DMS114 treated with DMSO at 0.1 percent for 48 hours (cell line): ENCODE measurements at regions not wholly inside any gene's neighbourhood (a gene's known extent, or its start where the extent isn't known, plus 50 kb on each side); places are given as distances from the start of the nearest gene placed in this dataset.

Experiments used
- DNase-seq: peaks from one replicate; lab custom pipeline; 2025; ENCODE audit not compliant: unreplicated experiment; lab: John Stamatoyannopoulos, UW

- no peak for DNase-seq
Observed at GRCh38 chr2:82875858-82876257, 1583.2 kb downstream of the SUCLG1 start.

DNA sequence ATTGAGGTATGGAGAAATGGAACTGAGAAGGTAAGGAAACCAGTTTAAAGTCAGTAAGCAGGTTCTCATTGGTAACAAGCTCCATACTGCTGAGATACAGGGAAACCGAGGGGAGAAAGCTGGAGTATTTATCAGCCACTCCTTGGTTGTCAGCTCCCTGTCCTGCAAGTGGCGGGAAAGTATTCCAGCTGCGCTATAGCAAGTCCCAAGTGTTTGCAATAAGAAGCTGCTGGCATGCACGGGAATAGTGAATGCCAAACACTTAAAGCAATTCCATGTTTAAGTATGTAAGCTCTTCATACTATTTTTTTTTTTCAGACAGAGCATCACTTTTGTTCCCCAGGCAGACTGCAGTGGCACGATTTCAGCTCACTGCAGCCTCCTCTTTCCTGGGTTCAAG, 1601.1 kb downstream of the SUCLG1 start:
- no peak for DNase-seq

DNA sequence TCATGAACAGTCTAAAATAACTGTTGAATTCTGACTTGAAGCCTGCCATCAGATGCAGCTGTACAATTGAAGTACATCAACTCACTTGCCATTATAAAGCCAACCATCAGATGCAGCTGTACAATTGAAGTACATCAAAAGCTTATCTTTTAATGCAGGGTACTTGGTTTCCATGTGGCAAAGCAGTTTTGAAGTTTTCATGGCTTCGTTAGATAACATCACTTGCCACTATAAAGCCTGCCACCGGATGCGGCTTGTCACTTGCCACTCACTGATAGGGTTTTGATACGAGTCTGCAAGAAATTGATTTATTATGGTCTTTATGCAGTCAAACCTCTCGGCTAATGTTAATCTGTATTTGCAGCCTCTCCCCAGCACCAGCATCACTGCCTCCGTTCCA, 1605.8 kb downstream of the SUCLG1 start:
- no peak for DNase-seq

DNA sequence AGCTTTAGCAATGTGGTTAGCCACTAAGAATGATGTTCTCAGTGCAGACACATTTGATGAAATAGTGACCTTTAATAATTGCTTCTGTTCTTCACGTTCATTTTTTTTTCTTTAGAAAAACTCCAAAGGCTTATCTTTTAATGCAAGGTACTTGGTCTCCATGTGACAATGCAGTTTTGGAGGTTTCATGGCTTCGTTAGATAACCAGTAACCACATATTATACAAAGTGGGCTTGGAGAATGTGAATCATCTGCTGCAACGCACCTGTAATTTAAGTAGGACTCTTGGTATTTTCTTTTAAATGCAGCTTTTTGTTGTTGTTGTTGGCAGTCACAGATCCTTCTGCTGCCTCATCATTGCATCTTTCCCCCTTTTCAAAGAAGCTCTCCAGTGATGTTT, 1606.3 kb downstream of the SUCLG1 start:
- no peak for DNase-seq

GRCh38 chr2:82848285-82848684, 1610.8 kb downstream of the SUCLG1 start:
- no peak for DNase-seq

DNA sequence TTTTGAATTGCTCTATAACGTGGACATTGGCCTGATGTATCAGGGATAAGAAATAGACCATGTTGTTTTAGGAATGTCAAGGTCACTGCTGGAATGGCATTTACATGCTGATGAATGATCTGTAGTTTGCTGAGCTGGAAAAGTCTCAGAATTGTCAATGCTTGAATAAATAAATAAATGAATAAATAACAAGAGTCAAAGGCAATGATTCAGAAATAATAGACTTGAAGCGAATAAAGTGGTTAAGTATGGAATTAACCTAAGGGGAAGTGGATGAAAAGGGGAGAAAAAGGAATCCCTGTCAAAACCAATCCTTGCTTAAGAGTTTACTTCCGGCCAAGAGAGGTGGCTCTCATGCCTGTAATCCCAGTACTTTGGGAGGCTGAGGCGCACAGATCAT, 1620.0 kb downstream of the SUCLG1 start:
- DNase-seq, result no peak

DNA sequence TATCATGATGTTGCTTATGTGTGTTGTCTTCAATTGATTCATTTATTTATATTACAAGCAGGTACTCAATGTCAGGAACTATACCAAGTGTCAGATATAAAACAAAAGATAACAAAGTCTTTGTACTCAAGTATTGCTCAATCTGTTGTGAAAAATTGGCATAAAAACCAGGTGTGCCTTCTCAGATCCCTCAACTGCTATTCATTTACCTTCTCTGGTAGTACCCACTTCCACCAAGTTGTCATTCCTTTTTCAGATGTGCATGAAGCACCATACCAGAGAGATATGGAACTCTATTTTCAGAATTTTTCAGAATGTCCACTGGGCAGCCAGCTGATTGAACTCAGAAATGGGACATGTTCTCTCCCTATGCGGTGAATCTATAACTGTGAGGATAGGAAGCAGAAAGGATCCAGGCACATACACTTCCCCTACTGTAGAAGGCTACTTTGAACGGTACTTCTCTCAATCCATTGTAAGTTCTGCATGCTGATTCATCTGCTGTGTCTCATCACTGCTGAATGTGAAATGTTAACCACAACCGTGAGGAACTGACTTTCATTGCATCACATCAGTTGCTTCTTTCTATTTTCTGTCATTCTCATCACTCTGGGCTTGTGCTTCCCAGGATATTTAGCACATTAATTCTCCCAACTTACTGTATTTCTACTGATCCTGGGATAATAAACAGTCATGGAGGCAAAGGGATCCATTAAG, 1621.3 kb downstream of the SUCLG1 start:
- DNase-seq, result no peak

DNA sequence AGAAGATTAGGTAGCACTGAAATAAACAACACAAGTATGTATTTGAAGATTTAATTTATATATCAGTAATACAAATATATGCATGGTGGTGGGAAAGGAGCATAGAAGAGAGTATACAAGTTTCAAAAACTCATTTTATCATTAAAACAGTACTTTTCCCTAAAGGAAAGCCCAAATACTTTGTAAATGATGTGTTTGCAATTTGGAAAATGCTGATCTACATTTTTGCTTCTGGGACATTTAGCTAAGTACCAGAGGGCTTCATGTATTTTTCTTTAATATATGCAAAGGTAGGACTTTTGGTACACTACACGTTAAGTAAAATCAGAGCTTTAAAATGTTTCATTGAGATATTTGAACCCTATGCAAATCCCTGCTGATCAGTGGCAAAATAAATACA, 1624.2 kb downstream of the SUCLG1 start:
- DNase-seq, result no peak

- DNase-seq, result no peak
Observed at GRCh38 chr2:82827426-82827825, 1631.7 kb downstream of the SUCLG1 start.

DNA sequence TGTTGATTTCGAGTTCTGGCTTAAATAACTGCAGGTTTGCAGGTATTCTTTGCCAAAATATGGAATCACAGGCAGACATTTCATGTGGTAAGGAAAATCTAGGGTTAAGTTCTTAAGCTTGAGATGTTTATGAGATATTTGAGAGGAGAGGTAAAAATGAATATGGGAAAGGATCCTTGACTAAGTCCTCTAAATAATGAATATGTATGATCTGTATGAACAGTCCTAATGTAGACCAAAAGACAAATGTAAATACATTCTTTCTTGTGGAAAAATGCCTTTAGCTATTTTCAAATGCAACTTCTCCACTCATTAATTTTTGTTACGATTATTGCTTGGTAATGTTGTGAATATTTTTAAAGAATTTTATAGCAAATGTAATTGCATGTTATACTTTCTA, 1632.6 kb downstream of the SUCLG1 start:
- DNase-seq, result no peak

GRCh38 chr2:82825410-82826090, 1633.5 kb downstream of the SUCLG1 start:
- DNase-seq, result no peak

GRCh38 chr2:82823892-82824291, 1635.2 kb downstream of the SUCLG1 start:
- no peak for DNase-seq

- no peak for DNase-seq
Observed at GRCh38 chr2:82819951-82820350, 1639.1 kb downstream of the SUCLG1 start.

GRCh38 chr2:82814146-82814545, 1644.9 kb downstream of the SUCLG1 start:
- no peak for DNase-seq

- DNase-seq, result no peak
Observed at GRCh38 chr2:82811946-82812345, 1647.1 kb downstream of the SUCLG1 start.

- no peak for DNase-seq
Observed at GRCh38 chr2:82803307-82803706, 1655.8 kb downstream of the SUCLG1 start.

GRCh38 chr2:82797469-82797868, 1661.6 kb downstream of the SUCLG1 start:
- no peak for DNase-seq

DNA sequence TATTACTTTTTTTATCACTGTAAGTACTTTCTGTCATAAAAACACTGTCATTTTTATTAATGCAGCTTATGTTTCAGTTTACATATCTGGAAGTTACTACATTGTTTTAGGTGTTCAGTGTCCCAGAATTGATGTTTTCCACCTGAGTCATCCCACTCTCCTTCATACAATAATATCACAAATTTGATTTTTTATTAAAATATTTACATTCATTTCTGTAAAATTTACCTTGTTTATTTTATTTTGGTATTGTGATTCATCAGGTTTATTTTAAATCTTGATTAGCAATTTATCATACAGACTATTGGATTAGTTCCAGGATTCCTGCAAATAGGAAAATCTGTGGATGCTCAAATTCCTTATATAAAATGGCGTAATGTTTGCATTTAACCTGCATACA, 1662.9 kb downstream of the SUCLG1 start:
- DNase-seq, result no peak

DNA sequence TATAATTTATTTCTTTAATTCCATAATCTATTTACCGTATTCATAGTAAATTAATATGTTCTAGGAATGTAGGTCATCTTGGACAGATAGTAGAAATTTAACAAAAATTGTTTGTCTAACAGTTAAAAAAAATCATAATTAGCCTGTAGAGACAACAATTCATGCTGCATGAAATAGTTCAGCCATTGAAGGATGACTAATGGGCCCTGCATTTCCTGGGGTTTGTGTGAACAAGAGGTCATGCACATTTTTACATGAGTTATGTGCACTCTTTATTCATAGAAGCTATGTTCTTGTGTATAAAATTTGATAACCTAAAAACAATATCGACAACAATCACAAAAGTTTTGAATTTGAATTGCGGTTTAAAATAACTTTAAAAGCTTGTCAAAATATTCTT, 1663.6 kb downstream of the SUCLG1 start:
- DNase-seq, result no peak

GRCh38 chr2:82793711-82794435, 1665.2 kb downstream of the SUCLG1 start:
- no peak for DNase-seq

GRCh38 chr2:82792316-82792715, 1666.8 kb downstream of the SUCLG1 start:
- DNase-seq, result no peak
